22Rv1 (cell line): ENCODE measurements at regions not wholly inside any gene's neighbourhood (a gene's known extent, or its start where the extent isn't known, plus 50 kb on each side); places are given as distances from the start of the nearest gene placed in this dataset.

Source experiments
- CTCF ChIP-seq: fragments of 450-650 bp; IDR thresholded peaks from 2 replicates; pipeline ENCODE4 v1.5.1; 2017; ENCODE audit warnings: mild to moderate bottlenecking
- ZFX ChIP-seq: fragments of 450-650 bp; IDR thresholded peaks from 2 replicates; pipeline ENCODE4 v1.6.1; 2017; ENCODE audit warnings: antibody characterized with exemption, borderline replicate concordance

- TF ChIP-seq CTCF: peak; percentile 81
- no peak for TF ChIP-seq ZFX
Measured at GRCh38 chr4:22237155-22237751, 278.6 kb downstream of the ADGRA3 start.
